ENCODE measurements at regions not wholly inside any gene's neighbourhood (a gene's known extent, or its start where the extent isn't known, plus 50 kb on each side); places are given as distances from the start of the nearest gene placed in this dataset.

- TF ChIP-seq EZH2 (IDR thresholded peaks at IDR 0.05; ENCODE audit: borderline replicate concordance, low read length): no peak
- TF ChIP-seq, protein P1, sequence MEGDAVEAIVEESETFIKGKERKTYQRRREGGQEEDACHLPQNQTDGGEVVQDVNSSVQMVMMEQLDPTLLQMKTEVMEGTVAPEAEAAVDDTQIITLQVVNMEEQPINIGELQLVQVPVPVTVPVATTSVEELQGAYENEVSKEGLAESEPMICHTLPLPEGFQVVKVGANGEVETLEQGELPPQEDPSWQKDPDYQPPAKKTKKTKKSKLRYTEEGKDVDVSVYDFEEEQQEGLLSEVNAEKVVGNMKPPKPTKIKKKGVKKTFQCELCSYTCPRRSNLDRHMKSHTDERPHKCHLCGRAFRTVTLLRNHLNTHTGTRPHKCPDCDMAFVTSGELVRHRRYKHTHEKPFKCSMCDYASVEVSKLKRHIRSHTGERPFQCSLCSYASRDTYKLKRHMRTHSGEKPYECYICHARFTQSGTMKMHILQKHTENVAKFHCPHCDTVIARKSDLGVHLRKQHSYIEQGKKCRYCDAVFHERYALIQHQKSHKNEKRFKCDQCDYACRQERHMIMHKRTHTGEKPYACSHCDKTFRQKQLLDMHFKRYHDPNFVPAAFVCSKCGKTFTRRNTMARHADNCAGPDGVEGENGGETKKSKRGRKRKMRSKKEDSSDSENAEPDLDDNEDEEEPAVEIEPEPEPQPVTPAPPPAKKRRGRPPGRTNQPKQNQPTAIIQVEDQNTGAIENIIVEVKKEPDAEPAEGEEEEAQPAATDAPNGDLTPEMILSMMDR (IDR thresholded peaks at IDR 0.05; ENCODE audit: low read length): no peak
Observed at GRCh38 chr1:61626816-61627215, 98.1 kb downstream of the TM2D1 start.

All from OCI-LY1 (cell line).